Neuronal stem cell (in vitro differentiated cells): ENCODE measurements at regions not wholly inside any gene's neighbourhood (a gene's known extent, or its start where the extent isn't known, plus 50 kb on each side); places are given as distances from the start of the nearest gene placed in this dataset.

ENCODE experiments used
- DNase-seq: peaks from one replicate; pipeline ENCODE4 v3.0.0-alpha.2; 2013; ENCODE audit warnings: low spot score
- H2AFZ ChIP-seq: one replicate; pipeline ENCODE4 v1.6.1; 2013; ENCODE audit warnings: mild to moderate bottlenecking, low read length, inconsistent platforms
- H2AK5ac ChIP-seq: 2 replicates; pipeline ENCODE4 v1.6.1; 2013; ENCODE audit warnings: low read depth, mild to moderate bottlenecking, inconsistent platforms, low read length, moderate library complexity, mixed read lengths
- H2BK120ac ChIP-seq: 2 replicates; pipeline ENCODE4 v1.6.1; 2013; ENCODE audit warnings: low read depth, mild to moderate bottlenecking, inconsistent platforms, low read length, moderate library complexity, mixed read lengths
- H2BK12ac ChIP-seq: one replicate; pipeline ENCODE4 v1.6.1; 2013; ENCODE audit warnings: low read length, inconsistent platforms
- H2BK15ac ChIP-seq: 2 replicates; pipeline ENCODE4 v1.6.1; 2013; ENCODE audit warnings: mild to moderate bottlenecking, low read length, inconsistent platforms, mixed read lengths
- H2BK5ac ChIP-seq: one replicate; pipeline ENCODE4 v1.6.1; 2013; ENCODE audit warnings: inconsistent platforms, mild to moderate bottlenecking, low read length, moderate library complexity
- H3K14ac ChIP-seq: one replicate; pipeline ENCODE4 v1.6.1; 2013; ENCODE audit warnings: low read length, inconsistent platforms
- H3K18ac ChIP-seq: 2 replicates; pipeline ENCODE4 v1.6.1; 2013; ENCODE audit warnings: low read length, inconsistent platforms
- H3K23ac ChIP-seq: 2 replicates; pipeline ENCODE4 v1.6.1; 2013; ENCODE audit warnings: low read depth, mild to moderate bottlenecking, mixed read lengths, low read length, inconsistent platforms; ENCODE audit not compliant: poor library complexity
- H3K27ac ChIP-seq: replicated peaks from 3 replicates; pipeline ENCODE4 v1.5.1; 2013; ENCODE audit warnings: low read length, inconsistent platforms
- H3K27me3 ChIP-seq, 3 experiments: 2 replicates each; pipeline ENCODE4 v1.6.1; 2013; ENCODE audit warnings: low read length in 3 of 3, mild to moderate bottlenecking in 2 of 3, inconsistent platforms in 1 of 3, low read depth in 1 of 3, mixed read lengths in 1 of 3, moderate library complexity in 1 of 3; ENCODE audit not compliant: control insufficient read depth in 3 of 3, insufficient read depth in 3 of 3
- H3K36me3 ChIP-seq, 2 donors: replicated peaks in 1 of 2; 2 replicates each; pipeline ENCODE4 v1.6.1; 2013; ENCODE audit warnings: low read length in 2 of 2; ENCODE audit not compliant: control insufficient read depth in 2 of 2, insufficient read depth in 2 of 2
- H3K4ac ChIP-seq: 2 replicates; pipeline ENCODE4 v1.6.1; 2013; ENCODE audit warnings: inconsistent platforms, mild to moderate bottlenecking, low read length, moderate library complexity
- H3K4me1 ChIP-seq, 2 donors: 1 replicate in 1 of 2; 2 replicates in 1 of 2; pipeline ENCODE4 v1.6.1; 2013; ENCODE audit warnings: low read length in 2 of 2, low read depth in 1 of 2; ENCODE audit not compliant: control insufficient read depth in 2 of 2, insufficient read depth in 1 of 2
- H3K4me2 ChIP-seq: one replicate; pipeline ENCODE4 v1.6.1; 2013; ENCODE audit warnings: mild to moderate bottlenecking, low read length, inconsistent platforms; ENCODE audit not compliant: insufficient read depth, poor library complexity, severe bottlenecking
- H3K4me3 ChIP-seq, 2 donors: 2 replicates each; pipeline ENCODE4 v1.5.1; 2013; ENCODE audit warnings: low read length in 2 of 2, mild to moderate bottlenecking in 2 of 2, inconsistent platforms in 1 of 2, moderate library complexity in 1 of 2
- H3K79me1 ChIP-seq: one replicate; pipeline ENCODE4 v1.6.1; 2013; ENCODE audit warnings: low read depth, mild to moderate bottlenecking, inconsistent platforms, low read length, moderate library complexity
- H3K9ac ChIP-seq: one replicate; pipeline ENCODE4 v1.6.1; 2013; ENCODE audit warnings: mild to moderate bottlenecking, low read depth, low read length, inconsistent platforms; ENCODE audit not compliant: poor library complexity
- H3K9me3 ChIP-seq, 2 donors: replicated peaks in 1 of 2; 2 replicates each; pipeline versions ENCODE3 to v1.6.1; 2013; ENCODE audit warnings: low read length in 2 of 2, mild to moderate bottlenecking in 2 of 2, inconsistent platforms in 1 of 2, low read depth in 1 of 2, mixed read lengths in 1 of 2, moderate library complexity in 1 of 2; ENCODE audit not compliant: control insufficient read depth in 2 of 2, insufficient read depth in 1 of 2
- H4K8ac ChIP-seq: one replicate; pipeline ENCODE4 v1.6.1; 2013; ENCODE audit warnings: low read depth, mild to moderate bottlenecking, inconsistent platforms, low read length, moderate library complexity
- H4K91ac ChIP-seq: one replicate; pipeline ENCODE4 v1.6.1; 2013; ENCODE audit warnings: low read length, low read depth, mild to moderate bottlenecking, inconsistent platforms; ENCODE audit not compliant: poor library complexity
- WGBS, 2 donors: extraction: QIAGEN DNeasy Blood & Tissue Kit; methylation state at CpG; one replicate each; pipeline ENCODE4 v1.1.7; 2013; ENCODE audit warnings: missing lambda C conversion rate in 2 of 2, mixed read lengths in 1 of 2; ENCODE audit not compliant: insufficient read length in 2 of 2, insufficient replicate concordance in 1 of 2; ENCODE audit errors: extremely low coverage in 2 of 2; 5-methylcytosine and 5-hydroxymethylcytosine counted together

DNA sequence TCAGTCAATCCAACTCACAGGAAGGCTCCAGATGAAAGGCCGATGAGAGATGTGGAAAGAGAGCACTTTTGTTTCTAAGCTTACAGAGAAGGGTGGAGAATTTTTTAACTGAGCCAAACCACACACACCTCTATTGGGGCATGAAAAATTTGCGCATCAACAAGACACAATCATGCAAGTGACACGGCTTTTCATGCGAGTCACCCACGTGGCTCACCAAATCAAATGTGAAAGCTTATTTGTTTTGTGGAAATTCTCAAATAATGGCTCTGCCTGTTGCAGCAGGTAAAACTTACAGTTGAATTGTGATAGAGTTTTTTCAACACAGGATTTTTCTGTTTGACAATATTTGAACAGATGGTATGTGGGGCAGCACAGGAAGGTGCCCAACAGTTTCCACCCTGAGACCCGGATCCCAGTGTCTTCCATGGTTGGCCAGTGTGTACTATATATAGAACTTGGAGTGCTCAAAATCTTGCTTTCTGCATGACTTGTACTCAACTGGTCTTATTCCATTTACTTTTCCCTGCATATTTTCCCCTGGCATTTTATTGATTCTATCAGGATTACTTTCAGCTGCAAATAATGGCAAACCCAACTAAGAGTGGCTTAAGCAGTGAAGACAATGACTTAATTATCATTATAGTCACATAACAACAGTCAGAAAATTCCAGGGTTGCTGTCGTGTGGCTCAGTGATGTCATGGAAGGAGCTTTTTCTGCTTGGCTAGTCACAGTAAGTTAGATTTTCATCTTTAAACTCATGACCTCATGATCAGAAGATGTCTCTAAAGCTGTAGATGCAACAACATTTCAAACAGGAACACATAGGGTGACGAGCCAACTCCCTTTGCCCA, 90.6 kb upstream of the SIM2 start:
- no CpG with 5 or more reads among the region's 8 CpGs for WGBS, 2 donors
- Histone ChIP-seq H3K27ac (no peak overlapping the region), H2BK5ac (no peak overlapping the region), H3K9me3 (peaks cover 0 to 3% of the 10 kb centered on the region in 2 donors), H2BK15ac (no peak overlapping the region), H3K4ac (no peak overlapping the region), H3K36me3 (no peaks in the 10 kb centered on the region), H3K9ac (no peak overlapping the region), H2AK5ac (no peak overlapping the region), H3K4me2 (no peak overlapping the region), H4K8ac (no peak overlapping the region), H3K4me1 (peaks cover 0 to 8% of the 10 kb centered on the region in 2 donors), H3K27me3 (peaks cover 0 to 15% (median 0%) of the 10 kb centered on the region in 3 experiments), H3K79me1 (no peaks in the 10 kb centered on the region), H2BK12ac (no peak overlapping the region), H3K18ac (no peak overlapping the region), H2BK120ac (no peak overlapping the region), H3K4me3 (no peak overlapping the region), H3K23ac (no peak overlapping the region), H2AFZ (no peak overlapping the region), H3K14ac (no peak overlapping the region), H4K91ac (no peak overlapping the region)
- DNase-seq, result no peak

DNA sequence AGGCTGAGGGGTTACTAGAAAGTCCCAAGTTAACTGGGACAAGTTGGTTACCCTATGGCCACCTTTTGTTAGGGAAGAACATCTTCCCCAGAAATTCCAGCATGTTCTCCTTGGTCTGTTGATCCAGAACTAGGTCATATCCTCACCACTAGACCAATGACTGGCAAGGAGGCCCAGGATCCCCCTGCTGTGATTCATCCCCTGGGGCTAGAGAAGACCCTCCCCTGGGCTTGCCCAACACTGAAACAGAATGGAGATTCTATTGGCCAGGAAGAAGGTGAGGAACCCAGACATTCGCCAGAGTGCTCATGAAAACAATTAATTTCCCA, 90.1 kb upstream of the SIM2 start:
- Histone ChIP-seq H3K14ac (no peak overlapping the region), H3K18ac (no peak overlapping the region), H3K79me1 (no peaks in the 10 kb centered on the region), H4K91ac (no peak overlapping the region), H3K27ac (no peak overlapping the region), H2AFZ (no peak overlapping the region), H3K4me2 (no peak overlapping the region), H2BK5ac (no peak overlapping the region), H4K8ac (no peak overlapping the region), H2BK120ac (no peak overlapping the region), H2BK15ac (no peak overlapping the region), H3K4me3 (no peak overlapping the region), H3K4ac (no peak overlapping the region), H2AK5ac (no peak overlapping the region), H2BK12ac (no peak overlapping the region), H3K36me3 (no peaks in the 10 kb centered on the region), H3K27me3 (peaks cover 0 to 15% (median 0%) of the 10 kb centered on the region in 3 experiments), H3K9me3 (peaks cover 0 to 3% of the 10 kb centered on the region in 2 donors), H3K4me1 (peaks cover 0 to 8% of the 10 kb centered on the region in 2 donors), H3K23ac (no peak overlapping the region), H3K9ac (no peak overlapping the region)
- no CpG with 5 or more reads among the region's 1 CpG for WGBS, 2 donors
- DNase-seq, result no peak

DNA sequence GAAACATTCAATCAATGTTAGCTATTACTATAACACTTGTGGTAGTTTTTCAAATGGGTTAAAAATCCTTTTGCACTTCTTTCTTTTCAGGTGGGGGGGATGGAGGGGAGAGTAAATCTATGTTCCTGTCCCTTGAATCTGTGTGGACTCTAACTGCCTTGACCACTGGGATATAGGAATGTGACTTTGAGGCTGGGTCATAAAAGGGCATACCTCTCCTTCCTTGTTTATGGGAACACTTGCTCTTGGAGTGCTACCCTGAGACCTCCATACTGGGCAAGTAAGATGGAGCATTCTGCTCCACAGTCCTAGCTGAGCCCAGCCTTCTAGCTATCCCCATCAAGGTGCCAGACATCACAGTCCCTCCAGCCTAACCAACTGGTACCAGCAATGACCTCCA, 89.3 kb upstream of the SIM2 start:
- H3K27me3 ChIP-seq, result peaks cover 0 to 12% (median 0%) of the 10 kb centered on the region in 3 experiments
- no peak for DNase-seq

GRCh38 chr21:36610201-36610600, 88.7 kb upstream of the SIM2 start:
- H3K4me2 ChIP-seq, result no peak overlapping the region
- no peak overlapping the region for H3K9ac ChIP-seq
- H3K14ac ChIP-seq, result no peak overlapping the region
- no peak overlapping the region for H2BK15ac ChIP-seq
- no CpG with 5 or more reads among the region's 1 CpG for WGBS, 2 donors
- no peak overlapping the region for H2AK5ac ChIP-seq
- no peak overlapping the region for H4K91ac ChIP-seq
- peaks cover 0 to 3% of the 10 kb centered on the region in 2 donors for H3K9me3 ChIP-seq
- H2BK5ac ChIP-seq, result no peak overlapping the region
- DNase-seq, result no peak
- no peaks in the 10 kb centered on the region for H3K79me1 ChIP-seq
- no peak overlapping the region for H2BK12ac ChIP-seq
- no peak overlapping the region for H3K27ac ChIP-seq
- no peak overlapping the region for H3K23ac ChIP-seq
- H3K27me3 ChIP-seq, result peaks cover 0 to 10% (median 0%) of the 10 kb centered on the region in 3 experiments
- no peak overlapping the region for H2BK120ac ChIP-seq
- H3K36me3 ChIP-seq, result no peaks in the 10 kb centered on the region
- H3K4me1 ChIP-seq, result peaks cover 0 to 7% of the 10 kb centered on the region in 2 donors
- no peak overlapping the region for H3K4me3 ChIP-seq
- no peak overlapping the region for H2AFZ ChIP-seq
- no peak overlapping the region for H3K4ac ChIP-seq
- no peak overlapping the region for H4K8ac ChIP-seq
- H3K18ac ChIP-seq, result no peak overlapping the region

More for the DNA sequence above, 89.3 kb upstream of the SIM2 start:
- H2BK5ac ChIP-seq, result no peak overlapping the region
- no peak overlapping the region for H3K4me3 ChIP-seq
- no peak overlapping the region for H4K8ac ChIP-seq
- H3K4ac ChIP-seq, result no peak overlapping the region
- H3K27ac ChIP-seq, result no peak overlapping the region
- peaks cover 0 to 3% of the 10 kb centered on the region in 2 donors for H3K9me3 ChIP-seq
- H3K36me3 ChIP-seq, result no peaks in the 10 kb centered on the region
- no peak overlapping the region for H2BK15ac ChIP-seq
- H3K4me2 ChIP-seq, result no peak overlapping the region
- H2AFZ ChIP-seq, result no peak overlapping the region
- no peaks in the 10 kb centered on the region for H3K79me1 ChIP-seq
- no peak overlapping the region for H3K9ac ChIP-seq
- peaks cover 0 to 8% of the 10 kb centered on the region in 2 donors for H3K4me1 ChIP-seq
- H3K18ac ChIP-seq, result no peak overlapping the region
- H4K91ac ChIP-seq, result no peak overlapping the region
- H3K14ac ChIP-seq, result no peak overlapping the region
- no peak overlapping the region for H2BK120ac ChIP-seq
- no peak overlapping the region for H2BK12ac ChIP-seq
- no peak overlapping the region for H3K23ac ChIP-seq
- H2AK5ac ChIP-seq, result no peak overlapping the region
